CD4-positive, alpha-beta T cell (primary cell): ENCODE measurements at regions not wholly inside any gene's neighbourhood (a gene's known extent, or its start where the extent isn't known, plus 50 kb on each side); places are given as distances from the start of the nearest gene placed in this dataset.

Experiments
- ATAC-seq: fragments of 200-7000 bp; cut with Tn5 transposase; one replicate; pipeline ENCODE4 v1.10.0; 2022; ENCODE audit warnings: mild to moderate bottlenecking; ENCODE audit not compliant: poor library complexity
- CTCF ChIA-PET: fragments of 350-600 bp; sonication (Branson Sonifier 250); formaldehyde crosslinking; loops from one replicate; lab custom pipeline; 2021; ENCODE audit warnings: antibody characterized with exemption, inconsistent platforms; lab: Charles Lee
- POLR2A ChIA-PET: fragments of 350-600 bp; sonication (Branson Sonifier 250); formaldehyde crosslinking; loops from one replicate; lab custom pipeline; 2021; ENCODE audit warnings: antibody characterized with exemption, inconsistent platforms; lab: Charles Lee
- DNase-seq, 14 experiments: peaks; one replicate each; pipeline ENCODE4 v3.0.0-alpha.2; 2013 to 2020; ENCODE audit warnings: mixed read lengths in 2 of 14
- H3K27ac ChIP-seq, 2 donors: one replicate each; pipeline versions ENCODE4 v1.5.1 to v1.7.0; 2013; ENCODE audit warnings: low read length in 2 of 2, low read depth in 1 of 2, mild to moderate bottlenecking in 1 of 2
- H3K27me3 ChIP-seq, 2 experiments: 1 replicate in 1 of 2; 2 replicates in 1 of 2; pipeline versions ENCODE4 v1.6.1 to v1.7.0; 2013; ENCODE audit warnings: low read length in 2 of 2, control low read depth in 1 of 2, mild to moderate bottlenecking in 1 of 2, moderate library complexity in 1 of 2; ENCODE audit not compliant: insufficient read depth in 2 of 2, control insufficient read depth in 1 of 2
- H3K36me3 ChIP-seq: one replicate; pipeline ENCODE4 v1.6.1; 2013; ENCODE audit warnings: low read length, control low read depth; ENCODE audit not compliant: insufficient read depth
- H3K4me1 ChIP-seq: one replicate; pipeline ENCODE4 v1.6.1; 2013; ENCODE audit warnings: low read length, control low read depth; ENCODE audit not compliant: insufficient read depth
- H3K4me3 ChIP-seq: one replicate; pipeline ENCODE4 v1.5.1; 2013; ENCODE audit warnings: mild to moderate bottlenecking, low read length, moderate library complexity
- H3K9me3 ChIP-seq, 2 experiments: 1 replicate in 1 of 2; 2 replicates in 1 of 2; pipeline versions ENCODE4 v1.6.1 to v1.7.0; 2013; ENCODE audit warnings: low read length in 2 of 2, mild to moderate bottlenecking in 2 of 2, control low read depth in 1 of 2, moderate library complexity in 1 of 2; ENCODE audit not compliant: control insufficient read depth in 1 of 2, insufficient read depth in 1 of 2
- H3K27ac Mint-ChIP-seq: one replicate; pipeline ENCODE4 v1.8.0; 2020; ENCODE audit warnings: mixed read lengths
- H3K27me3 Mint-ChIP-seq: one replicate; pipeline ENCODE4 v1.8.0; 2021; ENCODE audit warnings: mixed read lengths
- H3K36me3 Mint-ChIP-seq: one replicate; pipeline ENCODE4 v1.8.0; 2021; ENCODE audit warnings: low read depth, mixed read lengths
- H3K4me1 Mint-ChIP-seq: one replicate; pipeline ENCODE4 v1.8.0; 2021; ENCODE audit warnings: low read depth, mixed read lengths
- H3K4me3 Mint-ChIP-seq: one replicate; pipeline ENCODE4 v1.8.0; 2020; ENCODE audit warnings: mild to moderate bottlenecking, mixed read lengths
- H3K9me3 Mint-ChIP-seq: one replicate; pipeline ENCODE4 v1.8.0; 2020; ENCODE audit warnings: mixed read lengths
- CTCF ChIP-seq: fragments of 200-600 bp; IDR thresholded peaks from one replicate; pipeline ENCODE4 v1.8.0; 2022; ENCODE audit warnings: antibody characterized with exemption, mild to moderate bottlenecking
- intact Hi-C, 2 experiments: fragments of 100-400 bp; cut with DNase I in 1 of 2; cut with micrococcal nuclease in 1 of 2; formaldehyde crosslinking; loops; one replicate each; pipeline versions ENCODE4 v1.15.1 to v1.9.0; 2023 to 2025; cut with DNase I, micrococcal nuclease

- no peak for TF ChIP-seq CTCF
- H3K4me3 Mint-ChIP-seq: no peak overlapping the region
Observed at GRCh38 chr9:22214021-22214420, 204.9 kb upstream of the CDKN2B start.

GRCh38 chr9:22214497-22215031 is 205.5 kb upstream of the CDKN2B start:
- intact Hi-C loops: no loop called here
- H3K4me1 ChIP-seq: no peaks in the 10 kb centered on the region
- ChIA-PET POLR2A (no interaction called here), CTCF (no interaction called here)
- no peak for TF ChIP-seq CTCF
- no peaks in the 10 kb centered on the region for H3K4me1 Mint-ChIP-seq
- no peaks in the 10 kb centered on the region for H3K9me3 Mint-ChIP-seq
- H3K4me3 ChIP-seq: no peak overlapping the region
- DNase-seq (no peak), ATAC-seq (no peak)
- H3K27ac Mint-ChIP-seq: no peak overlapping the region
- no peaks in the 10 kb centered on the region for H3K27me3 Mint-ChIP-seq
- no peak overlapping the region for H3K4me3 Mint-ChIP-seq
- no peak overlapping the region for H3K27ac ChIP-seq
- H3K9me3 ChIP-seq: no peaks in the 10 kb centered on the region
- no peaks in the 10 kb centered on the region for H3K36me3 ChIP-seq
- H3K27me3 ChIP-seq: no peaks in the 10 kb centered on the region
- no peaks in the 10 kb centered on the region for H3K36me3 Mint-ChIP-seq

More at GRCh38 chr9:22214021-22214420, 204.9 kb upstream of the CDKN2B start:
- Mint-ChIP-seq H3K36me3 (no peaks in the 10 kb centered on the region), H3K27me3 (no peaks in the 10 kb centered on the region), H3K9me3 (no peaks in the 10 kb centered on the region), H3K27ac (no peak overlapping the region), H3K4me1 (peaks cover 4% of the 10 kb centered on the region)
- H3K27ac ChIP-seq: no peak overlapping the region
- H3K9me3 ChIP-seq: no peaks in the 10 kb centered on the region
- intact Hi-C loops: no loop called here
- ATAC-seq (no peak), DNase-seq (no peak)
- H3K4me1 ChIP-seq: peaks cover 2% of the 10 kb centered on the region
- H3K27me3 ChIP-seq: no peaks in the 10 kb centered on the region
- H3K36me3 ChIP-seq: no peaks in the 10 kb centered on the region
- ChIA-PET CTCF (no interaction called here), POLR2A (no interaction called here)
- no peak overlapping the region for H3K4me3 ChIP-seq

- POLR2A ChIA-PET: no interaction called here
- H3K27me3 Mint-ChIP-seq: no peaks in the 10 kb centered on the region
- H3K4me3 Mint-ChIP-seq: no peak overlapping the region
- no peaks in the 10 kb centered on the region for H3K27me3 ChIP-seq
- no peak overlapping the region for H3K4me3 ChIP-seq
- H3K9me3 ChIP-seq: no peaks in the 10 kb centered on the region
- intact Hi-C loops: no loop called here
- no peaks in the 10 kb centered on the region for H3K36me3 Mint-ChIP-seq
- TF ChIP-seq CTCF: no peak
- CTCF ChIA-PET: no interaction called here
- H3K9me3 Mint-ChIP-seq: peaks cover 2% of the 10 kb centered on the region
- no peak overlapping the region for H3K27ac Mint-ChIP-seq
- H3K36me3 ChIP-seq: no peaks in the 10 kb centered on the region
- no peak for DNase-seq
- no peak overlapping the region for H3K27ac ChIP-seq
- H3K4me1 Mint-ChIP-seq: no peaks in the 10 kb centered on the region
- no peaks in the 10 kb centered on the region for H3K4me1 ChIP-seq
- ATAC-seq: no peak
Observed at GRCh38 chr9:22215521-22215920, 206.4 kb upstream of the CDKN2B start.
